ENCODE measurements at regions not wholly inside any gene's neighbourhood (a gene's known extent, or its start where the extent isn't known, plus 50 kb on each side); places are given as distances from the start of the nearest gene placed in this dataset.
"Not testable (repeated sequence)": the region's sequence is repeated elsewhere in the genome, so short reads cannot be mapped to it uniquely, and the experiment has no call there.

- no peaks in the 10 kb centered on the region for H3K36me3 ChIP-seq (ENCODE audit: control insufficient read depth, insufficient read depth, low read length)
These were observed 85.8 kb upstream of the CMC1 start for GRCh38 chr3:28155631-28156030.

GRCh38 chr3:28156599-28156998, 84.8 kb upstream of the CMC1 start:
- H3K79me2 ChIP-seq (ENCODE audit: control insufficient read depth, insufficient read depth, low read length); H2AFZ ChIP-seq (ENCODE audit: low read depth, low read length); intact Hi-C loops (cut with micrococcal nuclease); H4K20me1 ChIP-seq (replicated peaks; ENCODE audit: control insufficient read depth, insufficient read depth, low read length); ATAC-seq; H3K9me1 ChIP-seq (ENCODE audit: control insufficient read depth, insufficient read depth, low read length); BruUV-seq (replicated peaks); H3K4me3 ChIP-seq; DNase-seq (ENCODE audit: extremely low read depth in 1 of 4, low spot score in 3 of 4); H3K27me3 ChIP-seq (ENCODE audit: control insufficient read depth in 2 of 2, insufficient read depth in 2 of 2, low read length in 2 of 2); H3K4me1 ChIP-seq (replicated peaks in 1 of 2; ENCODE audit: control insufficient read depth in 2 of 2, insufficient read depth in 2 of 2, low read length in 2 of 2); H3K9ac ChIP-seq (ENCODE audit: insufficient read depth in 1 of 2, low read depth in 2 of 2, low read length in 2 of 2); CTCF ChIA-PET (ENCODE audit: low intra/inter-chr PET ratio); H3K36me3 ChIP-seq (ENCODE audit: control insufficient read depth, insufficient read depth, low read length); in situ Hi-C loops (cut with MboI); H3K9me3 ChIP-seq (replicated peaks; ENCODE audit: control insufficient read depth, insufficient read depth, low read depth, low read length); FAIRE-seq; H3K4me2 ChIP-seq (ENCODE audit: insufficient read depth, low read length); H3K27ac ChIP-seq (ENCODE audit: extremely low read depth, low read depth, low read length): not testable (repeated sequence)
- POLR2A ChIA-PET: interaction anchor here (1.5 kb wide), 1 partner anchor 8 kb away, joined by 4 read pairs; no protein-coding TSS in a partner anchor
- 0% methylated on average over 15 of the region's 16 CpGs for WGBS (ENCODE audit: insufficient coverage, low coverage, missing lambda C conversion rate)

More at GRCh38 chr3:28155631-28156030, 85.8 kb upstream of the CMC1 start:
- no peaks in the 10 kb centered on the region for H3K79me2 ChIP-seq (ENCODE audit: control insufficient read depth, insufficient read depth, low read length)
- no peak overlapping the region for H2AFZ ChIP-seq (ENCODE audit: low read depth, low read length)
- H3K4me1 ChIP-seq (replicated peaks in 1 of 2; ENCODE audit: control insufficient read depth in 2 of 2, insufficient read depth in 2 of 2, low read length in 2 of 2): no peaks in the 10 kb centered on the region
- TF ChIP-seq RFX5 (IDR thresholded peaks at IDR 0.05; ENCODE audit: low read depth, low read length) (no peak), MECOM (CRISPR knock-in tag; IDR thresholded peaks at IDR 0.05) (no peak), BRCA1 (IDR thresholded peaks at IDR 0.05) (no peak), BRCA1 (CRISPR knock-in tag; IDR thresholded peaks at IDR 0.05) (no peak), ZNF830 (CRISPR knock-in tag; IDR thresholded peaks at IDR 0.05) (no peak), POLR2AphosphoS2 (IDR thresholded peaks at IDR 0.05; ENCODE audit: low read length) (no peak), ZBTB7A (IDR thresholded peaks at IDR 0.05; ENCODE audit: borderline replicate concordance, control insufficient read depth, low read depth, low read length) (no peak), ELF4 (CRISPR knock-in tag; IDR thresholded peaks at IDR 0.05) (no peak)
- TF ChIP-seq, protein P1, sequence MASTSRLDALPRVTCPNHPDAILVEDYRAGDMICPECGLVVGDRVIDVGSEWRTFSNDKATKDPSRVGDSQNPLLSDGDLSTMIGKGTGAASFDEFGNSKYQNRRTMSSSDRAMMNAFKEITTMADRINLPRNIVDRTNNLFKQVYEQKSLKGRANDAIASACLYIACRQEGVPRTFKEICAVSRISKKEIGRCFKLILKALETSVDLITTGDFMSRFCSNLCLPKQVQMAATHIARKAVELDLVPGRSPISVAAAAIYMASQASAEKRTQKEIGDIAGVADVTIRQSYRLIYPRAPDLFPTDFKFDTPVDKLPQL (IDR thresholded peaks at IDR 0.05; ENCODE audit: extremely low read depth, insufficient read length): no peak
- TF ChIP-seq, protein P2, sequence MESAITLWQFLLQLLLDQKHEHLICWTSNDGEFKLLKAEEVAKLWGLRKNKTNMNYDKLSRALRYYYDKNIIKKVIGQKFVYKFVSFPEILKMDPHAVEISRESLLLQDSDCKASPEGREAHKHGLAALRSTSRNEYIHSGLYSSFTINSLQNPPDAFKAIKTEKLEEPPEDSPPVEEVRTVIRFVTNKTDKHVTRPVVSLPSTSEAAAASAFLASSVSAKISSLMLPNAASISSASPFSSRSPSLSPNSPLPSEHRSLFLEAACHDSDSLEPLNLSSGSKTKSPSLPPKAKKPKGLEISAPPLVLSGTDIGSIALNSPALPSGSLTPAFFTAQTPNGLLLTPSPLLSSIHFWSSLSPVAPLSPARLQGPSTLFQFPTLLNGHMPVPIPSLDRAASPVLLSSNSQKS (CRISPR knock-in tag; IDR thresholded peaks at IDR 0.05): no peak
- in situ Hi-C loops (cut with MboI) (no loop called here), intact Hi-C loops (cut with micrococcal nuclease) (no loop called here)
- ATAC-seq: no peak
- no peak overlapping the region for H3K4me2 ChIP-seq (ENCODE audit: insufficient read depth, low read length)
- H3K27ac ChIP-seq (ENCODE audit: extremely low read depth, low read depth, low read length): no peak overlapping the region
- BruUV-seq (replicated peaks): no TSS peak
- no peak for FAIRE-seq
- no peaks in the 10 kb centered on the region for H3K27me3 ChIP-seq (ENCODE audit: control insufficient read depth in 2 of 2, insufficient read depth in 2 of 2, low read length in 2 of 2)
- 4% methylated on average over 2 of the region's 2 CpGs for WGBS (ENCODE audit: insufficient coverage, low coverage, missing lambda C conversion rate)
- ChIA-PET CTCF (ENCODE audit: low intra/inter-chr PET ratio) (no interaction called here), POLR2A (no interaction called here)
- DNase-seq (ENCODE audit: extremely low read depth in 1 of 4, low spot score in 3 of 4): no peak
- no peak overlapping the region for H3K4me3 ChIP-seq
- H3K9me3 ChIP-seq (replicated peaks; ENCODE audit: control insufficient read depth, insufficient read depth, low read depth, low read length): no peaks in the 10 kb centered on the region
- no peaks in the 10 kb centered on the region for H3K9me1 ChIP-seq (ENCODE audit: control insufficient read depth, insufficient read depth, low read length)
- no peaks in the 10 kb centered on the region for H4K20me1 ChIP-seq (replicated peaks; ENCODE audit: control insufficient read depth, insufficient read depth, low read length)
- no peak overlapping the region for H3K9ac ChIP-seq (ENCODE audit: insufficient read depth in 1 of 2, low read depth in 2 of 2, low read length in 2 of 2)

Measured in K562 (cell line).